H9 (cell line): ENCODE measurements at regions not wholly inside any gene's neighbourhood (a gene's known extent, or its start where the extent isn't known, plus 50 kb on each side); places are given as distances from the start of the nearest gene placed in this dataset.

Experiments used
- DNase-seq: peaks from one replicate; pipeline ENCODE4 v3.0.0-alpha.2; 2017
- H2AFZ ChIP-seq: one replicate; pipeline ENCODE4 v1.6.1; 2013; ENCODE audit warnings: mild to moderate bottlenecking, low read length, control low read depth, moderate library complexity
- H2AK5ac ChIP-seq: 2 replicates; pipeline ENCODE4 v1.6.1; 2013; ENCODE audit warnings: low read length, control low read depth, mixed read lengths; ENCODE audit not compliant: insufficient read length
- H2BK120ac ChIP-seq: one replicate; pipeline ENCODE4 v1.6.1; 2013; ENCODE audit warnings: low read depth, mild to moderate bottlenecking, low read length, control low read depth, inconsistent platforms; ENCODE audit not compliant: poor library complexity, severe bottlenecking
- H2BK12ac ChIP-seq: 2 replicates; pipeline ENCODE4 v1.6.1; 2013; ENCODE audit warnings: low read length, control low read depth, mixed read lengths, low read depth; ENCODE audit not compliant: insufficient read length
- H2BK15ac ChIP-seq: 2 replicates; pipeline ENCODE4 v1.6.1; 2013; ENCODE audit warnings: low read depth, low read length, control low read depth
- H2BK20ac ChIP-seq: one replicate; pipeline ENCODE4 v1.6.1; 2013; ENCODE audit warnings: low read depth, mild to moderate bottlenecking, low read length, control low read depth, inconsistent platforms; ENCODE audit not compliant: poor library complexity, severe bottlenecking
- H2BK5ac ChIP-seq: 2 replicates; pipeline ENCODE4 v1.6.1; 2013; ENCODE audit warnings: low read length, control low read depth, mixed read lengths; ENCODE audit not compliant: insufficient read length
- H3K14ac ChIP-seq: 2 replicates; pipeline ENCODE4 v1.6.1; 2013; ENCODE audit warnings: low read length, control low read depth; ENCODE audit not compliant: insufficient read depth
- H3K18ac ChIP-seq: 2 replicates; pipeline ENCODE4 v1.6.1; 2013; ENCODE audit warnings: low read depth, mild to moderate bottlenecking, mixed read lengths, low read length, control low read depth; ENCODE audit not compliant: insufficient read length
- H3K23ac ChIP-seq: 2 replicates; pipeline ENCODE4 v1.6.1; 2013; ENCODE audit warnings: low read length, control low read depth, mixed read lengths, low read depth; ENCODE audit not compliant: insufficient read length
- H3K23me2 ChIP-seq: 2 replicates; pipeline ENCODE4 v1.6.1; 2013; ENCODE audit warnings: low read depth, mild to moderate bottlenecking, mixed read lengths, low read length, control low read depth; ENCODE audit not compliant: insufficient read length, poor library complexity, severe bottlenecking
- H3K27ac ChIP-seq: 2 replicates; pipeline ENCODE4 v1.5.1; 2013; ENCODE audit warnings: low read length, control low read depth, mixed read lengths, low read depth; ENCODE audit not compliant: insufficient read length
- H3K27me3 ChIP-seq: 2 replicates; pipeline ENCODE4 v1.6.1; 2013; ENCODE audit warnings: low read length, control low read depth, inconsistent platforms; ENCODE audit not compliant: insufficient read depth
- H3K4ac ChIP-seq: 2 replicates; pipeline ENCODE4 v1.6.1; 2013; ENCODE audit warnings: low read depth, mild to moderate bottlenecking, control low read depth, inconsistent platforms, low read length, moderate library complexity
- H3K4me1 ChIP-seq: 2 replicates; pipeline ENCODE4 v1.6.1; 2013; ENCODE audit warnings: low read length, control low read depth, inconsistent platforms; ENCODE audit not compliant: insufficient read depth
- H3K4me2 ChIP-seq: 2 replicates; pipeline ENCODE4 v1.6.1; 2013; ENCODE audit warnings: low read length, control low read depth, mixed read lengths; ENCODE audit not compliant: insufficient read length, insufficient read depth
- H3K56ac ChIP-seq: 2 replicates; pipeline ENCODE4 v1.6.1; 2013; ENCODE audit warnings: low read depth, mild to moderate bottlenecking, mixed read lengths, low read length, control low read depth; ENCODE audit not compliant: insufficient read length
- H3K79me1 ChIP-seq: 2 replicates; pipeline ENCODE4 v1.6.1; 2013; ENCODE audit warnings: low read depth, mild to moderate bottlenecking, moderate library complexity, low read length, control low read depth, inconsistent platforms; ENCODE audit not compliant: insufficient read depth, poor library complexity, severe bottlenecking
- H3K79me2 ChIP-seq: 2 replicates; pipeline ENCODE4 v1.6.1; 2013; ENCODE audit warnings: low read length, control low read depth, inconsistent platforms; ENCODE audit not compliant: insufficient read depth
- H3K9ac ChIP-seq: 2 replicates; pipeline ENCODE4 v1.6.1; 2013; ENCODE audit warnings: low read length, control low read depth, mixed read lengths; ENCODE audit not compliant: insufficient read length; ENCODE audit errors: extremely low read depth
- H3K9me3 ChIP-seq: one replicate; pipeline ENCODE4 v1.6.1; 2013; ENCODE audit warnings: low read depth, low read length, inconsistent platforms; ENCODE audit not compliant: control insufficient read depth
- H3T11ph ChIP-seq: one replicate; pipeline ENCODE4 v1.6.1; 2013; ENCODE audit warnings: mild to moderate bottlenecking, low read length, control low read depth, inconsistent platforms
- H4K20me1 ChIP-seq: one replicate; pipeline ENCODE4 v1.6.1; 2013; ENCODE audit not compliant: control insufficient read depth, insufficient read length, insufficient read depth
- H4K5ac ChIP-seq: 2 replicates; pipeline ENCODE4 v1.6.1; 2013; ENCODE audit warnings: low read depth, mild to moderate bottlenecking, mixed read lengths, low read length, control low read depth; ENCODE audit not compliant: insufficient read length
- H4K8ac ChIP-seq: replicated peaks from 2 replicates; pipeline ENCODE4 v1.6.1; 2013; ENCODE audit warnings: low read length, control low read depth, mixed read lengths, low read depth; ENCODE audit not compliant: insufficient read length
- H4K91ac ChIP-seq: 2 replicates; pipeline ENCODE4 v1.6.1; 2013; ENCODE audit warnings: low read depth, mild to moderate bottlenecking, moderate library complexity, mixed read lengths, low read length, control low read depth; ENCODE audit not compliant: insufficient read length
- H3K27ac Mint-ChIP-seq, 3 experiments: 2 replicates in 2 of 3; 3 replicates in 1 of 3; pipeline ENCODE4 v1.8.0; 2020 to 2021; ENCODE audit warnings: mixed read lengths in 3 of 3, mild to moderate bottlenecking in 1 of 3, moderate library complexity in 1 of 3
- H3K27me3 Mint-ChIP-seq: 2 replicates; pipeline ENCODE4 v1.8.0; 2021; ENCODE audit warnings: low read depth, mild to moderate bottlenecking, moderate library complexity, mixed read lengths
- H3K36me3 Mint-ChIP-seq, 3 experiments: 2 replicates in 2 of 3; 3 replicates in 1 of 3; pipeline ENCODE4 v1.8.0; 2020 to 2021; ENCODE audit warnings: low read depth in 3 of 3, mixed read lengths in 3 of 3; ENCODE audit not compliant: insufficient read depth in 1 of 3
- H3K4me1 Mint-ChIP-seq, 2 experiments: 2 replicates each; pipeline ENCODE4 v1.8.0; 2020; ENCODE audit warnings: mixed read lengths in 2 of 2
- H3K4me3 Mint-ChIP-seq, 2 experiments: 2 replicates in 1 of 2; 3 replicates in 1 of 2; pipeline ENCODE4 v1.8.0; 2020 to 2021; ENCODE audit warnings: mild to moderate bottlenecking in 2 of 2, mixed read lengths in 2 of 2, moderate library complexity in 1 of 2
- H3K9me3 Mint-ChIP-seq, 2 experiments: 2 replicates in 1 of 2; 3 replicates in 1 of 2; pipeline ENCODE4 v1.8.0; 2020; ENCODE audit warnings: mild to moderate bottlenecking in 2 of 2, mixed read lengths in 2 of 2, moderate library complexity in 1 of 2
- WGBS: extraction: QIAGEN DNeasy Blood & Tissue Kit; methylation state at CpG from one replicate; pipeline ENCODE4 v1.1.7; 2013; ENCODE audit warnings: missing lambda C conversion rate, low lambda C conversion rate, mixed read lengths; ENCODE audit not compliant: insufficient read length; ENCODE audit errors: extremely low coverage; 5-methylcytosine and 5-hydroxymethylcytosine counted together
- TF ChIP-seq, protein P1 (sequence below): fragments of 200-600 bp; sonication (generic); conservative IDR thresholded peaks from 3 replicates; pipeline ENCODE4 v1.8.0; 2021; ENCODE audit warnings: antibody characterized with exemption, mild to moderate bottlenecking

DNA sequence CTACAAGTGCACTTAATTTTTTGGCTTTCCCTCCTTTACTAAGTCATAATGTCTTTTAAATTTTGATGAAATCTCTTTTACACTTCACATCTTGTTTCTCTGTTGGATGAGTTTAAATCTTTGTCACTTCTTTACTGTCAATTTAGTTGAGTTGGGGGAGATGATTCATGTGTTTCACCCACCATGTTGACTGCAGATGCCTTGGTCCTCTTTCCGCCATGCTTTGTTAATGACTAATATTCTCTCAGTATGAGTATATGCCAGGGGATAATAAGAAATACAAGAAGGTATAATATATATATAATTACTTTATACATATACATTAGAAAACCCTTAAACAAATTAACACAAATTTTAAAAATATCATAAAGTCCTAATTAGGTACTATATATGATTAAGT is 149.7 kb upstream of the SPRED1 start:
- Mint-ChIP-seq H3K4me1 (no peaks in the 10 kb centered on the region), H3K9me3 (peaks cover 4 to 5% of the 10 kb centered on the region in 2 experiments; a peak in 3 of 5 replicates), H3K27me3 (peaks cover under 1% of the 10 kb centered on the region; the same call in 1 of the 2 replicates), H3K27ac (no peak overlapping the region), H3K4me3 (no peak overlapping the region), H3K36me3 (peaks cover 0 to 8% (median 3%) of the 10 kb centered on the region in 3 experiments; a peak in 3 of 7 replicates)
- no peak overlapping the region for H3K56ac ChIP-seq
- no peak overlapping the region for H3K9ac ChIP-seq
- no peaks in the 10 kb centered on the region for H3K27me3 ChIP-seq
- no peak overlapping the region for H3K23ac ChIP-seq
- H3T11ph ChIP-seq: no peak overlapping the region
- WGBS: no CpG with 5 or more reads among the region's 1 CpG
- TF ChIP-seq, protein P1, sequence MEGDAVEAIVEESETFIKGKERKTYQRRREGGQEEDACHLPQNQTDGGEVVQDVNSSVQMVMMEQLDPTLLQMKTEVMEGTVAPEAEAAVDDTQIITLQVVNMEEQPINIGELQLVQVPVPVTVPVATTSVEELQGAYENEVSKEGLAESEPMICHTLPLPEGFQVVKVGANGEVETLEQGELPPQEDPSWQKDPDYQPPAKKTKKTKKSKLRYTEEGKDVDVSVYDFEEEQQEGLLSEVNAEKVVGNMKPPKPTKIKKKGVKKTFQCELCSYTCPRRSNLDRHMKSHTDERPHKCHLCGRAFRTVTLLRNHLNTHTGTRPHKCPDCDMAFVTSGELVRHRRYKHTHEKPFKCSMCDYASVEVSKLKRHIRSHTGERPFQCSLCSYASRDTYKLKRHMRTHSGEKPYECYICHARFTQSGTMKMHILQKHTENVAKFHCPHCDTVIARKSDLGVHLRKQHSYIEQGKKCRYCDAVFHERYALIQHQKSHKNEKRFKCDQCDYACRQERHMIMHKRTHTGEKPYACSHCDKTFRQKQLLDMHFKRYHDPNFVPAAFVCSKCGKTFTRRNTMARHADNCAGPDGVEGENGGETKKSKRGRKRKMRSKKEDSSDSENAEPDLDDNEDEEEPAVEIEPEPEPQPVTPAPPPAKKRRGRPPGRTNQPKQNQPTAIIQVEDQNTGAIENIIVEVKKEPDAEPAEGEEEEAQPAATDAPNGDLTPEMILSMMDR: no peak
- H3K14ac ChIP-seq: no peak overlapping the region
- H2BK120ac ChIP-seq: no peak overlapping the region
- no peaks in the 10 kb centered on the region for H3K9me3 ChIP-seq
- H3K4me2 ChIP-seq: no peak overlapping the region
- no peak overlapping the region for H2BK20ac ChIP-seq
- DNase-seq: no peak
- H2AK5ac ChIP-seq: no peak overlapping the region
- no peak overlapping the region for H4K5ac ChIP-seq
- H3K79me2 ChIP-seq: no peaks in the 10 kb centered on the region
- no peaks in the 10 kb centered on the region for H3K23me2 ChIP-seq
- no peak overlapping the region for H2AFZ ChIP-seq
- no peak overlapping the region for H4K8ac ChIP-seq
- H4K91ac ChIP-seq: no peak overlapping the region
- no peaks in the 10 kb centered on the region for H3K4me1 ChIP-seq
- no peak overlapping the region for H2BK15ac ChIP-seq
- no peak overlapping the region for H2BK5ac ChIP-seq
- no peaks in the 10 kb centered on the region for H3K79me1 ChIP-seq
- no peak overlapping the region for H2BK12ac ChIP-seq
- no peaks in the 10 kb centered on the region for H4K20me1 ChIP-seq
- H3K27ac ChIP-seq: no peak overlapping the region
- H3K4ac ChIP-seq: no peak overlapping the region
- H3K18ac ChIP-seq: no peak overlapping the region
